Endothelial cell of umbilical vein (primary cell): ENCODE measurements at regions not wholly inside any gene's neighbourhood (a gene's known extent, or its start where the extent isn't known, plus 50 kb on each side); places are given as distances from the start of the nearest gene placed in this dataset.

ENCODE experiments used
- BruUV-seq: library from RNA; stranded (reverse); fragments of 400-500 nt; replicated peaks from 2 replicates; lab custom pipeline; 2021; lab: Mats Ljungman, UMichigan
- CTCF ChIA-PET: fragments of 300-600, 350-600 bp; sonication (Branson Sonifier 250); formaldehyde crosslinking; loops from one replicate; lab custom pipeline; 2021; ENCODE audit warnings: antibody characterized with exemption, inconsistent platforms; lab: Charles Lee
- POLR2A ChIA-PET: fragments of 300-600, 350-600 bp; sonication (Branson Sonifier 250); formaldehyde crosslinking; loops from one replicate; lab custom pipeline; 2021; ENCODE audit warnings: antibody characterized with exemption, inconsistent platforms; lab: Charles Lee
- DNase-seq: peaks from one replicate; pipeline ENCODE4 v3.0.0-alpha.2; 2011; ENCODE audit warnings: low read depth, low spot score
- FAIRE-seq: peaks from 2 replicates; lab custom pipeline; 2011; peaks lifted over from hg19 to GRCh38; lab: Jason Lieb, UNC
- H2AFZ ChIP-seq: 2 replicates; pipeline ENCODE4 v1.6.0; 2012; ENCODE audit warnings: low read depth, low read length, control low read depth, inconsistent platforms
- H3K27ac ChIP-seq: 2 replicates; pipeline ENCODE4 v1.5.1; 2011; ENCODE audit warnings: low read depth, mild to moderate bottlenecking, control low read depth, low read length, moderate library complexity; ENCODE audit not compliant: insufficient read depth
- H3K27me3 ChIP-seq, 2 experiments: 2 replicates each; pipeline versions ENCODE4 v1.6.0 to v1.6.1; 2011; ENCODE audit warnings: low read length in 2 of 2, mixed read lengths in 1 of 2; ENCODE audit not compliant: control insufficient read depth in 2 of 2, insufficient read depth in 2 of 2
- H3K36me3 ChIP-seq, 2 experiments: 2 replicates in 1 of 2; 3 replicates in 1 of 2; pipeline ENCODE4 v1.5.1; 2011; ENCODE audit warnings: low read length in 2 of 2, mild to moderate bottlenecking in 1 of 2, moderate library complexity in 1 of 2; ENCODE audit not compliant: control insufficient read depth in 2 of 2, insufficient read depth in 2 of 2; ENCODE audit errors: extremely low read depth in 1 of 2
- H3K4me1 ChIP-seq: 3 replicates; pipeline ENCODE4 v1.5.1; 2011; ENCODE audit warnings: mild to moderate bottlenecking, low read length; ENCODE audit not compliant: control insufficient read depth, insufficient read depth; ENCODE audit errors: extremely low read depth
- H3K4me2 ChIP-seq: 2 replicates; pipeline ENCODE4 v1.6.1; 2011; ENCODE audit warnings: low read length, control low read depth, mixed read lengths; ENCODE audit not compliant: insufficient read depth
- H3K4me3 ChIP-seq, 3 experiments: fragments of 200-600 bp in 1 of 3; sonication (generic), shearing (Covaris generic) in 1 of 3; replicated peaks in 1 of 3; 2 replicates each; pipeline ENCODE4 v1.5.1; 2011 to 2016; ENCODE audit warnings: control low read depth in 3 of 3, low read length in 3 of 3, mild to moderate bottlenecking in 2 of 3, inconsistent platforms in 1 of 3, low read depth in 1 of 3, moderate library complexity in 1 of 3; ENCODE audit not compliant: insufficient read depth in 1 of 3
- H3K79me2 ChIP-seq: 2 replicates; pipeline ENCODE4 v1.6.0; 2012; ENCODE audit warnings: low read length, inconsistent platforms; ENCODE audit not compliant: control insufficient read depth, insufficient read depth
- H3K9ac ChIP-seq: replicated peaks from 2 replicates; pipeline ENCODE3; 2011; ENCODE audit warnings: low read length, control low read depth; ENCODE audit not compliant: insufficient read depth; ENCODE audit errors: extremely low read depth
- H3K9me1 ChIP-seq: replicated peaks from 3 replicates; pipeline ENCODE4 v1.6.0; 2011; ENCODE audit warnings: mild to moderate bottlenecking, low read length; ENCODE audit not compliant: control insufficient read depth, insufficient read depth; ENCODE audit errors: extremely low read depth
- H3K9me3 ChIP-seq: replicated peaks from 2 replicates; pipeline ENCODE4 v1.5.1; 2012; ENCODE audit warnings: low read length, inconsistent platforms; ENCODE audit not compliant: control insufficient read depth, insufficient read depth
- H4K20me1 ChIP-seq: replicated peaks from 2 replicates; pipeline ENCODE3; 2011; ENCODE audit warnings: mild to moderate bottlenecking, low read length; ENCODE audit not compliant: control insufficient read depth, insufficient read depth; ENCODE audit errors: extremely low read depth
- CTCF ChIP-seq, 2 donors: IDR thresholded peaks; 1 replicate in 1 of 2; 2 replicates in 1 of 2; pipeline ENCODE4 v1.5.1; 2011; ENCODE audit warnings: low read length in 2 of 2, mild to moderate bottlenecking in 2 of 2, moderate library complexity in 2 of 2, control low read depth in 1 of 2, inconsistent platforms in 1 of 2, low read depth in 1 of 2; ENCODE audit not compliant: insufficient read depth in 1 of 2; ENCODE audit errors: extremely low read depth in 1 of 2
- EZH2 ChIP-seq: IDR thresholded peaks from 2 replicates; pipeline ENCODE4 v1.6.1; 2012; ENCODE audit warnings: borderline replicate concordance, low read depth, mild to moderate bottlenecking, moderate library complexity, low read length, inconsistent platforms; ENCODE audit not compliant: severe bottlenecking
- GATA2 ChIP-seq: IDR thresholded peaks from 2 replicates; pipeline ENCODE4 v1.7.0; 2011; ENCODE audit warnings: low read depth, mild to moderate bottlenecking, moderate library complexity, mixed read lengths, low read length; ENCODE audit not compliant: insufficient read length, insufficient read depth
- JUN ChIP-seq: IDR thresholded peaks from 2 replicates; pipeline ENCODE4 v1.6.1; 2011; ENCODE audit warnings: borderline replicate concordance, low read depth; ENCODE audit not compliant: insufficient read length, insufficient read depth
- MYC ChIP-seq: IDR thresholded peaks from one replicate; pipeline ENCODE4 v1.6.1; 2011; ENCODE audit warnings: mild to moderate bottlenecking, low read depth, low read length
- POLR2AphosphoS5 ChIP-seq: IDR thresholded peaks from 2 replicates; pipeline ENCODE4 v1.6.1; 2012; ENCODE audit warnings: low read depth, mild to moderate bottlenecking, control low read depth, low read length, moderate library complexity; ENCODE audit not compliant: insufficient read depth
- dilution Hi-C: fragments of 300-500 bp; cut with MboI; formaldehyde crosslinking; loops from one replicate; pipeline ENCODE4 v1.15.0; 2019; ENCODE audit warnings: low sequenced_read_pairs; ENCODE audit not compliant: extremely low pct_ligation_motif_present
- intact Hi-C: fragments of 100-400 bp; cut with micrococcal nuclease; formaldehyde crosslinking; loops from one replicate; pipeline ENCODE4 v1.10.0; 2022
- TF ChIP-seq, protein P1 (sequence below): IDR thresholded peaks from 2 replicates; pipeline ENCODE4 v1.6.1; 2011; ENCODE audit not compliant: insufficient read depth, insufficient read length

- no peak for TF ChIP-seq CTCF (IDR thresholded peaks at IDR 0.05; ENCODE audit: extremely low read depth in 1 of 2, insufficient read depth in 1 of 2, low read depth in 1 of 2, low read length in 2 of 2)
- no peak for TF ChIP-seq EZH2
- no peak for TF ChIP-seq JUN
- TF ChIP-seq, protein P1, sequence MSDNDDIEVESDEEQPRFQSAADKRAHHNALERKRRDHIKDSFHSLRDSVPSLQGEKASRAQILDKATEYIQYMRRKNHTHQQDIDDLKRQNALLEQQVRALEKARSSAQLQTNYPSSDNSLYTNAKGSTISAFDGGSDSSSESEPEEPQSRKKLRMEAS, result no peak
- TF ChIP-seq POLR2AphosphoS5, result no peak
- TF ChIP-seq MYC, result no peak
- TF ChIP-seq GATA2, result no peak
- DNase-seq (no peak), FAIRE-seq (no peak)
- Histone ChIP-seq H3K9me1 (no peaks in the 10 kb centered on the region), H3K27ac (no peak overlapping the region), H4K20me1 (no peaks in the 10 kb centered on the region), H2AFZ (no peak overlapping the region), H3K27me3 (no peaks in the 10 kb centered on the region), H3K9ac (no peak overlapping the region), H3K79me2 (no peaks in the 10 kb centered on the region), H3K4me2 (no peak overlapping the region), H3K9me3 (peaks cover 3% of the 10 kb centered on the region), H3K4me1 (no peaks in the 10 kb centered on the region), H3K4me3 (no peak overlapping the region), H3K36me3 (no peaks in the 10 kb centered on the region)
- ChIA-PET CTCF (no interaction called here), POLR2A (no interaction called here)
- dilution Hi-C loops, result no loop called here
- intact Hi-C loops, result no loop called here
- no TSS peak for BruUV-seq
Observed at GRCh38 chr15:24607636-24608035, 67.9 kb upstream of the NPAP1 start.
